ENCODE measurements at regions not wholly inside any gene's neighbourhood (a gene's known extent, or its start where the extent isn't known, plus 50 kb on each side); places are given as distances from the start of the nearest gene placed in this dataset.

DNA sequence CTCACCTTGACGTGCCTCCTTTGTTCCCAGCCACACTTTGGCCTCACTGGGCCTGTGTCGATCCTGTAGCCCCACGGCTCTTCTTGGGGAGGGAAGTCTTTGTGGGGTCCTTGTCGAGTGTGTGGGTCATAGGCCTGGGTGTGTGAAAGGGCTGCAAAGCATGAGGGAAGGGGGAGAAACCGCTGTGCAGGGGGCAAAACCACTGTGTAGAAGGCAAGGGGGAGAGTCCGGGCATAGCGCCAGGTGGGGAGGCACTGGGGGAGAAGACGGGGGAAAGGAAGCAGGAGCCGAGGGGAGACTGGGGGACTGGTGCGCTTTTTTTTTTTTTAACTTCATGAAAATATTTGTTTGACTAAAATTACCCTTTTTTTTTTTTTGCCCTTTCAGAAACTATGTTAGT is 65.1 kb upstream of the RASD2 start:
- H3K4me1 ChIP-seq = no peaks in the 10 kb centered on the region
- DNase-seq (ENCODE audit: low spot score) = no peak
- H3K9me3 Mint-ChIP-seq = peaks cover 2% of the 10 kb centered on the region
- H3K4me2 ChIP-seq = no peak overlapping the region
- no peaks in the 10 kb centered on the region for H3K9me3 ChIP-seq (ENCODE audit: low read depth)
- H4K20me1 ChIP-seq (ENCODE audit: low read depth) = no peaks in the 10 kb centered on the region
- H3K27ac ChIP-seq = no peak overlapping the region
- no peaks in the 10 kb centered on the region for H3K79me2 ChIP-seq (ENCODE audit: low read depth)
- H3K4me1 Mint-ChIP-seq = peaks cover 16% of the 10 kb centered on the region
- peaks cover 6% of the 10 kb centered on the region for H3K27me3 Mint-ChIP-seq (ENCODE audit: insufficient read depth, low read depth)
- H3F3A ChIP-seq (ENCODE audit: low read depth) = no peaks in the 10 kb centered on the region
- H3K36me3 ChIP-seq = no peaks in the 10 kb centered on the region
- H3K9ac ChIP-seq = no peak overlapping the region
- H3K36me3 Mint-ChIP-seq = peaks cover 6% of the 10 kb centered on the region
- H3K27ac Mint-ChIP-seq = peak overlapping the region; percentile 17
- H3K4me3 Mint-ChIP-seq = no peak overlapping the region
- H2AFZ ChIP-seq (replicated peaks) = no peak overlapping the region
- TF ChIP-seq EZH2phosphoT487 (IDR thresholded peaks at IDR 0.05) = no peak
- TF ChIP-seq, protein P1, sequence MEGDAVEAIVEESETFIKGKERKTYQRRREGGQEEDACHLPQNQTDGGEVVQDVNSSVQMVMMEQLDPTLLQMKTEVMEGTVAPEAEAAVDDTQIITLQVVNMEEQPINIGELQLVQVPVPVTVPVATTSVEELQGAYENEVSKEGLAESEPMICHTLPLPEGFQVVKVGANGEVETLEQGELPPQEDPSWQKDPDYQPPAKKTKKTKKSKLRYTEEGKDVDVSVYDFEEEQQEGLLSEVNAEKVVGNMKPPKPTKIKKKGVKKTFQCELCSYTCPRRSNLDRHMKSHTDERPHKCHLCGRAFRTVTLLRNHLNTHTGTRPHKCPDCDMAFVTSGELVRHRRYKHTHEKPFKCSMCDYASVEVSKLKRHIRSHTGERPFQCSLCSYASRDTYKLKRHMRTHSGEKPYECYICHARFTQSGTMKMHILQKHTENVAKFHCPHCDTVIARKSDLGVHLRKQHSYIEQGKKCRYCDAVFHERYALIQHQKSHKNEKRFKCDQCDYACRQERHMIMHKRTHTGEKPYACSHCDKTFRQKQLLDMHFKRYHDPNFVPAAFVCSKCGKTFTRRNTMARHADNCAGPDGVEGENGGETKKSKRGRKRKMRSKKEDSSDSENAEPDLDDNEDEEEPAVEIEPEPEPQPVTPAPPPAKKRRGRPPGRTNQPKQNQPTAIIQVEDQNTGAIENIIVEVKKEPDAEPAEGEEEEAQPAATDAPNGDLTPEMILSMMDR (IDR thresholded peaks at IDR 0.05) = no peak
- no peak for TF ChIP-seq EZH2 (IDR thresholded peaks at IDR 0.05)
- H3K4me3 ChIP-seq = no peak overlapping the region
- H3K27me3 ChIP-seq = no peaks in the 10 kb centered on the region

DNA sequence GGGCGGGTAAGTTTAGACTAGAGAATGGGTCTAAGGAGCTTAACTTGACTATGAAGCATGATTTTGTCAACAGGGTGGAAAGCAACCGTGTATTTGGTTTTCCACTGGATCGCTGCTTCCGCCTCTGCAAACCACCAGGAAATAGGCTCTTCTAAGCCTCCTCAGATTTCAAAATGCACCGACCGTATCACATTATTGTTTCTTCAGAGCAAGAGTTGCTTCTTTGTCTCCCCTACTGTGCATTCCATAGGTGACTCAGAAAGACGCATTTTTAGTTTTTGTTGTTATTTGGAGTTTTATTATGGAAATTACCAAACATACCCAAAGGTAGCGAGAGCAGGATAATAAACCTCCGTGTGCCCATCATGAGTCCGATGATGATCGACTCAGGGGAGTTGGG is 64.3 kb upstream of the RASD2 start:
- Histone ChIP-seq H3K4me1 (no peaks in the 10 kb centered on the region), H3K27ac (no peak overlapping the region), H3K4me2 (no peak overlapping the region), H3F3A (ENCODE audit: low read depth) (no peaks in the 10 kb centered on the region), H3K27me3 (no peaks in the 10 kb centered on the region), H3K79me2 (ENCODE audit: low read depth) (no peaks in the 10 kb centered on the region), H4K20me1 (ENCODE audit: low read depth) (no peaks in the 10 kb centered on the region), H2AFZ (replicated peaks) (no peak overlapping the region), H3K4me3 (no peak overlapping the region), H3K9ac (no peak overlapping the region), H3K9me3 (ENCODE audit: low read depth) (no peaks in the 10 kb centered on the region), H3K36me3 (no peaks in the 10 kb centered on the region)
- no peak overlapping the region for H3K27ac Mint-ChIP-seq
- peaks cover 6% of the 10 kb centered on the region for H3K27me3 Mint-ChIP-seq (ENCODE audit: insufficient read depth, low read depth)
- no peak overlapping the region for H3K4me3 Mint-ChIP-seq
- peaks cover 2% of the 10 kb centered on the region for H3K9me3 Mint-ChIP-seq
- peaks cover 22% of the 10 kb centered on the region for H3K4me1 Mint-ChIP-seq
- no peak for DNase-seq (ENCODE audit: low spot score)
- H3K36me3 Mint-ChIP-seq = peaks cover 3% of the 10 kb centered on the region
- TF ChIP-seq, protein P1 (IDR thresholded peaks at IDR 0.05) = no peak
- TF ChIP-seq EZH2 (IDR thresholded peaks at IDR 0.05) = no peak
- TF ChIP-seq EZH2phosphoT487 (IDR thresholded peaks at IDR 0.05) = no peak

DNA sequence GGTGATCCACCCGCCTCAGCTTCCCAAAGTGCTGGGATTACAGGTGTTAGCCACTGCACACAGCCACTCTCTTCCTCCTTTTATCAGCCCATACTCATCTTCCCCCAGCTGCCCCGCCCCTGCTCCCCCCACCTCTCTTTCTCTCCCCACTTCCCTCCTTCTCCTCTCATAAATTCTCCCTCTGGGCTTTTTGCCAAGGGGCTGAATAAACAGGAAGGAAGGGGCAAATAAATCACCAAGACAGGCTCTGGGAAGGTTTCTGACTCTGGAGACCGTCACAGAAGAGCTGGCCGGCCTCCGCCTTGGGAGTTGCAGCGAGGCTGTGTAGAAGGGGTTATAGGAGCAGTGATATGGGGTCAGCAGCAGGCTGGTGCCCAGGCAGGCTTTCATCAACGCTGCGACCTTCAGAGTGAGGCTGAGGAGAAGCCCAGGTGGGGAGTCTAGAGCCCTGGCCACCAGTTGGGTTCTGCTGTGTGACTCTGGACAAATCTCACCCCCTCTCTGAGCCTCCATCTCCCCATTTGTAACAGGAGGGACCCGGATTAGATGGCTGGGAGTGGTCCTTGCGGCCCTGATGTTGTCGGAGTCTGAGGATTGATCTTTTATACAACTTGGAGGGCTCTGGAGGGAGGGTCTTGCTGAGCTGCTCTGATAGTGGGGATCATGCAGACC is 62.6 kb upstream of the RASD2 start:
- no peak overlapping the region for H3K4me2 ChIP-seq
- no peaks in the 10 kb centered on the region for H3K36me3 ChIP-seq
- Mint-ChIP-seq H3K27ac (peak overlapping the region; percentile 66), H3K36me3 (no peaks in the 10 kb centered on the region), H3K27me3 (ENCODE audit: insufficient read depth, low read depth) (peaks cover 6% of the 10 kb centered on the region), H3K4me3 (no peak overlapping the region), H3K9me3 (no peaks in the 10 kb centered on the region), H3K4me1 (peaks cover 31% of the 10 kb centered on the region)
- no peak overlapping the region for H2AFZ ChIP-seq (replicated peaks)
- no peak for DNase-seq (ENCODE audit: low spot score)
- no peaks in the 10 kb centered on the region for H4K20me1 ChIP-seq (ENCODE audit: low read depth)
- H3K27ac ChIP-seq = no peak overlapping the region
- H3K9me3 ChIP-seq (ENCODE audit: low read depth) = no peaks in the 10 kb centered on the region
- no peaks in the 10 kb centered on the region for H3K27me3 ChIP-seq
- peaks cover 4% of the 10 kb centered on the region for H3K4me1 ChIP-seq
- TF ChIP-seq EZH2phosphoT487 (IDR thresholded peaks at IDR 0.05) (no peak), EZH2 (IDR thresholded peaks at IDR 0.05) (no peak)
- TF ChIP-seq, protein P1 (IDR thresholded peaks at IDR 0.05) = no peak
- H3K4me3 ChIP-seq = no peak overlapping the region
- no peak overlapping the region for H3K9ac ChIP-seq
- no peaks in the 10 kb centered on the region for H3K79me2 ChIP-seq (ENCODE audit: low read depth)
- H3F3A ChIP-seq (ENCODE audit: low read depth) = peaks cover 8% of the 10 kb centered on the region
